HG03066 (cell line): ENCODE measurements at regions not wholly inside any gene's neighbourhood (a gene's known extent, or its start where the extent isn't known, plus 50 kb on each side); places are given as distances from the start of the nearest gene placed in this dataset.

Source experiments
- ATAC-seq: cut with Tn5 transposase; IDR thresholded peaks from one replicate; pipeline ENCODE4 v1.9.1; 2021; ENCODE audit warnings: low read depth; ENCODE audit not compliant: unreplicated experiment

DNA sequence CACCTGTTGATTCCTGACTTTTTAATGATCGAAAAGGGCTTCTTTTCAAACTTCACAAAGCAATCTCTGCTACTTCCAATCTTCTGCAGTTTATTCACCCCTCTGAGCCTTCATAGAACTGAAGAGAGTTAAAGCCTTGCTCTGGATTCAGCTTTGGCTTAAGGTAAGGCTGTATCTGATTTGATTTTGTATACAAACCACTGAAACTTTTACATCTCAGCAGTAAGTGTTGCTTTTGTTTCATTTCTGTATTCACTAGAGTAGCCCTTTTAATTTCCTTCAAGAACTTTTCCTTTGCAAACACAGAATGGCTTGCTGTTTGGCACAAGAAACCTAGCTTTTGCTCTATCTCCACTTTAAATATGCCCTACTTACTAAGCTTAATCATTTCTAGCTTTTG lies 1193.0 kb upstream of the GBE1 start:
- ATAC-seq = no peak

GRCh38 chr3:82942041-82942440 lies 1180.6 kb upstream of the GBE1 start:
- no peak for ATAC-seq

DNA sequence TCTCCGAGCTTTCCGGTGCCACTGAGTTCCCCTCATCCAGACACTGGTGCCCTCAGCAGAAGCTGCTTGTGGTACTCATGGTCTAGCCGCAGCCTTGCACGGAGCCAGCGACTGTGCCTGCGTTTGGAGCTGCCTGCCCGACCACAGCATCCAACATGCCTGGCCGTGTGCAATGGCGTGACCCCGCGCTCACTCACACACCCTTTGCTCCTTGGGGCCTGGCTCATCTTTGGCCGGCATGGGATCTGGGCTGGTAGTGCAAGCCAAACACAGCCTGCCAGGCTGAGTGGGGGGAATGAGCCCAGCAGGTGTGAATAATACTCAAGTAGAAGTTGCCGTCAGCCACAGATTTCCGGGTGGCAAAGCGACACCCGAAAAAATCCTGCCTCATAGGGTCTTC lies 1178.7 kb upstream of the GBE1 start:
- no peak for ATAC-seq

DNA sequence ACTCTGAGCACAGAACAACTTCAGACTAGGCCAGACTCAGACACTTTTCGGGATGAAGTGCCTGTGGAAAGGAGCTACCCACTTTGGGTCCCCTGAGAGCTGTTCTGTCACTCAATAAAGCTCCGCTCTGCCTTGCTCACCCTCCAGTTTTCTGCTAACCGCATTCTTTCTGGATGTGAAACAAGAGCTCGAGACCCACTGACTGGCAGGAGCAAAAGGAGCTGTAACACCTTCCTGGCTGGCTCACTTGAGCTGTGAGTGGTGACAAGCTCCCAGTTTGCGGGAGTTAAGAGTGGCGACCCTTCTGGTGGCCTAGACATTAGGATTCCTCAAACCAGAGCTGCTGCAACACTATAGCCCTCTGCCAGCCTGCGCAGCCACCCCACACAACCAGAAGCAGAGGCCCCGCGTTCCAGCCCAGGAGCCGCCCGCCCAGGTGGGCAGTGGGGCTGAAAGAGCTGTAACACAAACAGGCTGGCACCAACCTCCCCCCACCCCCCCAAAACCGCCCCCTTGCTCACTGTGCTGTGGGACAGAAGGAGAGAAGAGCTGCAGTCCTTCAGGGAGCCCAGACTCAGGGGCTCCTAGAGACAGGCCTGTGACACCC lies 1178.1 kb upstream of the GBE1 start:
- no peak for ATAC-seq

DNA sequence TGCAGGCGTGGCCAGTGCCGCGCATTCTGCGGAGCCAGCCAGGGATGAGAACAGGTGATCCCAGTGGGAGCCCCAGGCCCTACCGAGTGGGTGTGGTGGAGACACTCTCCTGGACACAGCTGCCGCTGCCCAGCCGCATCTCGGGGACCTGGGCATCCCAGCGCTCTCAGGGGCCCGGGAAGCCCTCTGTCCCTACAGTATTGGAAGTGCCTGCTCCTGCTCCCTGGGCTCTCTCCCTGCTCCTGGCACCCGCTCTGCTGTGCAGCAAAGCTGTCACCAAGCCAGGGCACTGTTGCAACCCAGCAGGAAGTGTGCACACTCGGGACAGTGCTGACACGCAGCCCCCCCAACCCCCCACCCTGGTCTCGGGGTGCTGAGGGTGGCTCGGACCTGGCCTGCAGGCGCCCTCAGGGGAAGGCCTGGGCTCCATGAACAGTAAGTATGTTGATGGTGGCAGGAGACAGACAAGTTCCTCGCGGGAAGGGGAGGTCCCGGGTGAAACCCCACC lies 1177.4 kb upstream of the GBE1 start:
- no peak for ATAC-seq

DNA sequence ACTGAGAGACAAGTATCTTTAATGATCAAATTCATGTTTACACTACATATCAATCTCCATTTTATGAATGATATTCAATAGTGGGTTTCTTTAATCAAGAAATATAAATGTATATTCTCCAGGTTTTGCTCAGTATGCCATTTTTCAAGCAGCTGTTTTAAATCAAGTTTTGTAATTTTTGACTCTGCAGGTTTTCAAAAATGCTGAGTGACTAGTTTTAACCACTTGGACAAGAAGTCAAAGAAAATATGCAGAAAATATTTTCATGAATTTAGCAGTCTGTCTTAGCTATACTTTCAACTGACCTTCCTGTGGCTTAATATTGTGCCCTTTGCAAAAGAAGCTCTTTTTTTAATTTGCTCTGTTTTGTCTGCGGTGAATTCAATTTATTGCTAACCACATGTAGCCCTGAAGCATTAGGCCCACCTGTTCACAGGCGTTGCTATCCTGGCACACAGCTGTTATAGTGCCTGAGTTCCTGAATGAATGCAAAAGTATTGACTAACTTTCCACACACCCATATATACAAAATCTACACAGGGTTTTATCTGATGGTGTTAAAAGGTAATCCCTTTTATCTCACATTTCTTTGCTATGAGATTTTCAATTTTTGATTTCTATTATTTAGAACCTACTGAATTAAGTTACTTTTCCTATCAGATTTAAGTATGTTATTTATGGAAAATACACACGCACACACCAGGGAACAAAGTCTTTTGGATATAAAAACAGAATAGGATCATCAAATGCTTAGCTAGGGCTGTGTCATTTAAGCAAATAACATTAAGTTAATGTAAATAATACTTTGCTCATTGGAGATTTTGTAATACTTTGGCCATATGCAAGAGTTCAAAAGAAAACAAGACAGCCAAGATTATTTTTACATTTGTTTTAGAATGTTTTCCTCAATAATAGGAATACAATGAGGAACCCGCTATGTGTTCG lies 1166.1 kb upstream of the GBE1 start:
- ATAC-seq = no peak

- no peak for ATAC-seq
Observed at GRCh38 chr3:82891028-82891427, 1129.6 kb upstream of the GBE1 start.

DNA sequence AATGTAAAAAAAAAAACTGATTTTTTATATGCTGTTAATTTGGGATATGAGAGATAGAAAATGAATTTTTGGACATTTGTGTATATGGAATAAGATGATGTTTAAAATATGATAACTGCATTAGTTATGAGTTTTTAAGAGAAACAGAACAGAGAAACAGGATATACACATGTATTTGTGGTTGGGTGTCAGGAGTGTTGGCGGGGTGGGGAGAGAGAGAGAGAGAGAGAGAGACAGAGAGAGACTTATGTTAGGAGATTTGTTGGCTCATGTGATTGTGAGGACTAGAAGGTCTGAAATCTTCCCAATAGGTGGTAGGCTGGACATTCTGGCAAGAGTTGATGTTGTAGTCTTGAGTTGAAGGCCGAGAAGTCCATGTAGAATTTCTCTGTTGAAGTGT lies 1121.6 kb upstream of the GBE1 start:
- no peak for ATAC-seq

- ATAC-seq = no peak
Observed at GRCh38 chr3:82875401-82875800, 1114.0 kb upstream of the GBE1 start.

DNA sequence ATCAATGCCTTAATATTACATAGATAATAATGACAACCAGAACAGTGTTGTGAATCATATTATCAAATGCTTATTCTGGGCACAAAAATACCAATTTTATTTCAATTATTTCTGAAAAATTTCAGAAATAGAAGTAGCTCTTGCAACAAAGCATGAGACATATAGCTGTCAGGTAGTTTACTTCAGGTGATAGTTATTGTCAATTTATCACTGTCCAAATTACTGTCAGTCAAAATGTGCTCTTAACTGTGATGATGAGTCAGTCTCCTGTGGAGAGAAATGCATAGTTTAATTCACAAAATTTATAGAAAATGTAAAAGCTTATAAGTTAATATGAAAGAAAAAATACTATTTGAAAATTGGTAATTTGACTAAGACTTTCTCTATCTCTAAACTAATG lies 1078.4 kb upstream of the GBE1 start:
- ATAC-seq = no peak

DNA sequence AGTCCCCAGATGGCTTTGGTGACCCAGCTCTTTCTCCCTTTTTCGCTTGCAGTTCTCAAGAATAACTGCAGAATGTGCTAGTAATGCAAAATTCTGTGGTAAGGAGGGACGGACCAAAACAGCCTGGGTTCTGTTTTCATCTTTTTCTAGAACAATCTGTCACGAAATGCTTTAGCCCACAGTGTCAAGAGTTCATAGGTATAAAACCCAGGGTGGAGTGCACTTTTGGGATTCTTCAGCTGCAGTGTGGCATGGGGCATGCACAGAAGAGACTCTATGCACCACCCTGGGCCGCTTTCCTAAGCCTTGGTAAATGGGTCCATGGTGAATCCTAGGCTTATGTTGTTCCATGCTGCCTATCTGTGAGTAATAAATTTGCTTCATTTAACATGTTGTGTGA lies 1072.7 kb upstream of the GBE1 start:
- ATAC-seq = no peak

DNA sequence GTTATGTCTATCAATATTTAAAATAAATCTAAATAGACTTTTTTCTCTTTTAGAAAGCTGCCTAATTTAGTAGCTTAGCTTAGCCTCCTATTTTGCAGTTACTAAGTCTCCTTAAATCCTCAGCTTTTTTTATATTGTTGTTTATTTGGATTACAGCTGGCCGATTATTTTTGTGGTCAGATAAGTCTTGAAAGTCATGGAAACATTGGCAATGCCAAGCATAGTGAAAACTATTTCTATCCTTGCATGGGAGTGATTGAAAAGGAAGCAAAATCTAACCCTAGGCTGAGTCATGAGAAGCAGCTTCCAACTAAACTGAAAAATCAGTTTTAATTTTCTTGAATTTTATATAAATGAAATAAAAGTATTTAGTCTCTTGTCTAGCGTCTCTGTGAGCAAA lies 1063.0 kb upstream of the GBE1 start:
- ATAC-seq = no peak

DNA sequence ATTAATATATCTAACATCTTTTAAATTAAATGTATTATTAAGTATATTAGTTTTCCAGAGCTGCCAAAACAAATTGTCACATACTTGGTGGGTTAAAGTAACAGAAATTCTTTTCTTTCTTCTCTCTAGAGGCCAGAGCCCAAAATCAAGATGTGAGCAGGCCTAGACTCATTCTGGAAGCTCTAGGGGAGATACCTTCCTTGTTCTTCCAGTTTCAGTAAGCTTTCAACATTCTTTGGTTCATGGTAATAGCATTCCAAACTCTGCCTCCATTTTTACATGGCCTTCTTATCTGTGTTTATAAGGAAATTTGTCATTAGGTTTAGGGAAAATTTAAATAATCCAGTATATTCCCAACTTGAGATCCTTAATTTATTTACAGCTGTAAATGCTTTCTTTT lies 1054.6 kb upstream of the GBE1 start:
- no peak for ATAC-seq

DNA sequence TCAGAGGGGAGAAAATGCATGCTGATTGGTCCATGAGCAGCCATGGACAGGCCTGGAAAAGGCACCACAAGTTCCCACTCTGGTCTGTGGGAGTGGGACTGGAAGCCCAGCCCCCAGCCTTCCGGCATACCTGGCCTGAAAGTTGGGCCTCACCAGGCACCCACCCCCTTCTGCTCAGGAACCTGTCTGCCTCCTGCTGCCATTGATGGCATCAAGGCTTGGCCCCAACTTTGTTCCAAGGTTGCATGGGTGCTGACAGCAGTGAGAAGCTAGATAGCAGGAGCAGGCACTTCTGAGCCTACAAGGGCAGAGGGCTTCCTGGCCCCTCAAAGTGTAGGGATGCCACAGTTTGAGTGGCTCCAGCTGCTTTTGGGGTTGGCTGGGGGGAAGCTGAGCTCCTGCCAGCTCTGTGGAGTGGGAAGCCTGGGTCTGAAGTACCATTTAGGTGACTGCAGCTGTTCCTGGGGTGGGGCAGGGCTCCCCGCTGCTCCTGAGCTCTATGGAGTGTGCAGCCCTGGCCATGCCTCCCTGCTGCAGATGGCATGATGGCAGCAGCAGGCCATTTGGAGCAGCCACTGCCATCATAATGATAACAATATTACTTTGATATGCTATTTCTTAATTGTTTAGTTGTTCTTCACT lies 1054.1 kb upstream of the GBE1 start:
- ATAC-seq = no peak

- ATAC-seq = no peak
Observed at GRCh38 chr3:82814660-82815059, 1053.2 kb upstream of the GBE1 start.

GRCh38 chr3:82807781-82808180 lies 1046.3 kb upstream of the GBE1 start:
- ATAC-seq = no peak

DNA sequence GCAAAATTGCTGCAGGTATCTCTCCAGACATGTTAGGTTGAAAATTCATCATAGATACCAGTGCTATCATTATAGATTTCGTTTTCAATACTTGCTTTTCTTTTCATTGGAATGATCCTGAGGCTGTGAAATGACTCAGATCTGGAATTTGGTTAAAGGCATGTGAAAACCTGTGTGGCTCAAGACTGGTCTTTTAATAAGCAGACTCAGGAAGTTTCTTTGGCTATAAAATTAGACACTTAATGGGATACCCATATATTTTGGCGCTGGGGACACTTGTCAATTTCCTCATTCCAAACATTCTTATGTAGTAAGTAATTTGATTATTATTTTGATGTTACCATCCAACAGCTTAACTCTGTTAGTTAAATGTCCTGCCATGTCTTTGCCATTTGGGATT lies 1041.1 kb upstream of the GBE1 start:
- no peak for ATAC-seq

- no peak for ATAC-seq
Observed at GRCh38 chr3:82800248-82800647, 1038.8 kb upstream of the GBE1 start.

GRCh38 chr3:82796765-82797164 lies 1035.3 kb upstream of the GBE1 start:
- ATAC-seq = no peak

GRCh38 chr3:82791241-82791640 lies 1029.8 kb upstream of the GBE1 start:
- no peak for ATAC-seq

- no peak for ATAC-seq
Observed at GRCh38 chr3:82790307-82791097, 1029.1 kb upstream of the GBE1 start.
